HG03354 (cell line): ENCODE measurements at regions not wholly inside any gene's neighbourhood (a gene's known extent, or its start where the extent isn't known, plus 50 kb on each side); places are given as distances from the start of the nearest gene placed in this dataset.

Experiments used
- ATAC-seq: cut with Tn5 transposase; IDR thresholded peaks from one replicate; pipeline ENCODE4 v1.9.1; 2021; ENCODE audit warnings: mild to moderate bottlenecking; ENCODE audit not compliant: unreplicated experiment, poor library complexity, severe bottlenecking

- no peak for ATAC-seq
These were observed 111.2 kb upstream of the TMEM72 start for GRCh38 chr10:44799966-44800365.

DNA sequence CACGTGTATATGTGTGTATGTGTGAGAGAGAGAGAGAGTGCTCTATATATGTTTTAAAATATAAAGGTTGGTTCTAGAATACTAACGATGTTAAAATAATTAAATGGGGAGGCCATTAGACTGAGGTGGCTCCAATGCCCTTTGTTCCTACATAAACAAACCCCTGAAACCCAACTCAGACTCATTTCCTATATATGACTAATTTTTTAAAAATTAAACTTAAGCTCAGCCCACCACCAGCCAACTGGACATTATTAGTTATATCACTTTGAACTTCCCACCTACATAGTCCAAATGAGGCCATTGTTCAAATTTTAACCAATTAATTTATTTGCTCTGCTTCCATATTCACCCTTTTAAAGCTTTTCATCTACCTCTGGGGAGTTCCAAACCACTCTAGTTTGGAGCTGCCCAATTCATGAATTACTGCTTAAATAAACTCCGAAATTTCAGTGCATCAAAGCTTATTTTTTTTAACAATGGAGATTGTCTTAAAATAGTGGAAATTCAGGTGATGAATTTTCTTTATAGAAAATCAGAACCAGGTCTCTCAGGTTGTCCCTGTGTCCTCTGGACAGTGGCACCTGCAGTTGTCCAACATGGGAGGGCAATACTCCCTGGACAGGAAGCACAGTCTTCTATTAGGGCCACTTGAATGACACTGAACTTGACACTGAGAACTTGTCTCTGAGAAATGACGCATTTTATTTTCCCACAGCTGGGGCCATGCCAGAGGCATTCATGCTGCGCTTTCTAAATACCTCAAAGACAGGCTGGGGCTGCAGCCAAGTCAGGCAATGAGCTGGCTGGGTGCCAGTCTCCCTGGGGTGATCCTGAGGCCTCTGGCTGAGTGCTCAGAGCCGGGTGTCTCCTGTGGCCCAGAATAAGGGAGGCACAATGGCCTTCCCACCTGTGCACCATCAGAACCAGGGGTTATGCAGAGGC is 109.5 kb upstream of the TMEM72 start:
- no peak for ATAC-seq

- ATAC-seq: no peak
These were observed 107.3 kb upstream of the TMEM72 start for GRCh38 chr10:44803862-44804261.

DNA sequence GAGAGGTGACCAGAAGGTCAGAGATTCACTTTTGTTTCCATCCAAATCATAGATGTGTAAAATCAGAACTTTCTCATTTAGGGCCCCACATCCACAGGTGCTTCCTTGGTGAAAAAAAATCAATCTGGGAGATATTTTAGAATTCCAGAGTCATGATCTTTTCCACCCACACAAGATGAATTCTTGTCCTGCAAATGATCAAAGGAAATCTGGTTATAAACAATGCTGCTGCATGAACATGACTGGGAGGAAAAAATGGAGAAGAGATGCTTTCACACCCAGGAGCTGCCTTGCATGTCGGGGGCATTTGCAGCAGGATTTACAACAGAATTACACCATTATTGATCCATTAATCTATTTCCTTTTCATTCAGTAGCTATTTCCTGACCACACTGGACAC is 106.5 kb upstream of the TMEM72 start:
- no peak for ATAC-seq

DNA sequence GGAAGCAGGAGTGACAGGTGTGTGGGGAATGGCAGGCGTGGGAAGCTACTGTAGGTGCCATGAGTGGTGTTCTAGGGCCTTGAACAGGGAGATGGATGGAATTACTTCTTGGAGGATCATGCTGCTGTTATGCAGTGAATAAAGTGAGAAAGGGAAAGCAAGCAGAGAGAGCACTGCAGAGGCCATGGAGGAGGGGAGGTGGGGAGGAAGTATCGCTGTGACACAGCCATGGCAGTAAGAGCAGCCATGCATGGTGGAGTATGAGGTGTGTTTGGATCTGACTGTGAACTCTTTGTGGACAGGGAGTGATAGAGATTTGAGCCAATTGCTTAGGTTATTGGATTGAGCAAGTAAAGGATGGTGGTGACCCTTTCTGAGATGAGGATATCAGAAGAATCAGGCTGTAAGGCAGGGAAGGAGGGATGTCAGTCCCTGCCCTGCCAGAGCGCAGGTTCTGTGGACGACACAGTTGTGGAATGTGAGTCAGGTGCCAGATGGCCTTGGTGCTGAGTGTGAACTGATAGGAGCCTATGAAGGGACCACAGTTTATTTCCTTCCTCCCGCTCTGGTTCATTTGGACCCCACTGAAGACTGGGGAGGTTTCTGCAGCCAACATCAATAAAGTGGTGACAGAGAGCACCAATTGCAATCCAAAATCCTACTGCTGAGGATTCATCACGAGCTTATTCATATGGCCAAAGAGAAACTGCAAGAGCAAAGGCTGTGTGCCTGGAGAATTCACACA is 105.5 kb upstream of the TMEM72 start:
- no peak for ATAC-seq

GRCh38 chr10:44806950-44807349 is 104.2 kb upstream of the TMEM72 start:
- no peak for ATAC-seq

DNA sequence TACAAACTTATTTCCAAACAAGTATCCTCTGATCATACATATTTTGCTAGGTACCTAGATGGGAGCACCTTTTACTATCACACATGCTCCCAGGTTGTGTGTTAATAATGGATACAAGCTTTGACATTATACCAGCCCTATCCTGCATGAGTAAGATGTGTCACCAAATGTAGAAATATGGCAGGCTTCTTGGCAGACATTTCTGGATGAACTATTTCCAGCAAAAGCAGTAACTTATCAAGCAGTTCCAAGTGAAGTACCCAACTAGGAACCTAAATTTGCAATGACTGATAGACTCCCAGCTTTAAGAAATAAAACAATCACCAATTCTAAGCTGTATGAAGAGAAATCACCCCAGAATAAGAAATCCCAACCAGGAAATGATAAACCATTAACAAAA is 103.7 kb upstream of the TMEM72 start:
- ATAC-seq: no peak

DNA sequence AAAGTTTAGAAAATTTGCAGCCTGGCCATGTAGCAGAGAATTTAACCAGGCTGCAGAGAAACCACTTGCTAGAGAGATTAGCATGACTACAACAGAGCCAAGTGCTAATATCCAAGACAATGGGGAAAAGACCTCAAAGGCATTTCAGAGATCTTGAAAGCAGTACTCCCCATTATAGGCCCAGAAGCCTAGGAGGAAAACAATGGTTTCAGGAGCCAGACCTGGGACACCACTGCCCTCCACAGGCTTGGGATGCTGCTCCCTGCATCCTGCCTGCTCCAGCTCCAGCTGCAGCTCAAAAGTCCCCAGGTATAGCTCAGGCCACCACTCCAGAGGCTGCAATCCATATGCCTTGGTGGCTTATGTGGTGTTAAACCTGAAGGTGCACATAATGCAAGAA is 101.5 kb upstream of the TMEM72 start:
- ATAC-seq: no peak

DNA sequence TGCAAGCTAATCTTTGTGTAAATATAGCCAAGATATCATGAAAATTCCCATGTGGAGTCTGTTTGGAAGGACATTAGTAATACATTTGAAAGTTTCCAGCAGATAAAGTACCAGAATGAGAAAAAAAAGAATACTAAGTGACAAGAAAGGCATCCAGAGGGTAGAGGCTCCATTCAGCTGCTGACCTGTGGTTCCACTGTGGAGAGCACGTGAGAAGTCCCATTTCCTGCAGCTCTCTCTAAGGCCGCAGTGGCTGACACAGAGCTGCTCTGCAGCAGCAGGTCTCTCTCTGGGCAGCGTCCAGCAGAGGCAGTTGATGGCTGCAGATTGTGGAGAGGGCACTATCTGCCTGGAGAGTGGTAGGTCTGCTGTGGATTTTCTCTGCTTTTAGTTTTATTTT is 100.1 kb upstream of the TMEM72 start:
- ATAC-seq: no peak

- ATAC-seq: no peak
These were observed 97.9 kb upstream of the TMEM72 start for GRCh38 chr10:44813201-44813600.

GRCh38 chr10:44814929-44815328 is 96.2 kb upstream of the TMEM72 start:
- no peak for ATAC-seq

GRCh38 chr10:44818041-44818649 is 93.0 kb upstream of the TMEM72 start:
- no peak for ATAC-seq

GRCh38 chr10:44818701-44819127 is 92.4 kb upstream of the TMEM72 start:
- ATAC-seq: no peak

- ATAC-seq: no peak
These were observed 91.0 kb upstream of the TMEM72 start for GRCh38 chr10:44820094-44820493.

DNA sequence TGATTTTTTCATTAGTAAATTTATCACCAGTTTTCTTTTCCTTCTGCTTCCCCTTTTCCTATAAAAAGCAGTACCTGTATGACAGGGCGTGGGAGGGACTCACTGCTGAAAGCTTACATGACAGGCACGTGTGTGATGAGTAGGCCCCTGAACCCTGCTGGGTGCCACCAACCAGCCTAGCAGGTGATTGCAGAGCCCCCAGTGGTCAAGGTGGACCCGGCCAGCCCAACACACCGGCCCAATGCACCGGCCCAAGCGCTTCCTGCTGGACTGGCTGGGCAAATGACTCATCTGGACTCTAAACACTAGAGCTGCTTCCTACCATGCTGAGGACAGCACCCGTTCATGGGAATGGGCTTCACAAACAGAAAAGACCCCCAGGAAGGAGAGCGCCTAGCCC is 89.8 kb upstream of the TMEM72 start:
- ATAC-seq: no peak

DNA sequence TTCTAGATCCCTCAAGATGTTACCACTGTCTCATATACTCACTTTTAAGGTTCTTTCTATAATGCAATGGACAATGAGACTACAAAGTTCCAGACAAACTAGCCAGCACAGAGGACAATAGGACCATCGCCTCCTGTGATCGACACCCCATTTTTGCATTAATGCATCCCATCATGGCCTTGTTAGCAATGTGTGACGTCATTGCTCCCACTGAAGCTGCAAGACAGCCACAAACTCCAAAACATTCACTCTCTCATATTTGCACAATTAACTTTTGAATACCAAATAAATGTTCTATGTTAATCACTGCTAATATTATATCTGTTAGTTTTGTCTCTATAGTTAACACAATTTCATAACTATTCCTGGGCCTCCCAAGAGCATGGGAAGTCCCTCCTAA is 88.8 kb upstream of the TMEM72 start:
- no peak for ATAC-seq

DNA sequence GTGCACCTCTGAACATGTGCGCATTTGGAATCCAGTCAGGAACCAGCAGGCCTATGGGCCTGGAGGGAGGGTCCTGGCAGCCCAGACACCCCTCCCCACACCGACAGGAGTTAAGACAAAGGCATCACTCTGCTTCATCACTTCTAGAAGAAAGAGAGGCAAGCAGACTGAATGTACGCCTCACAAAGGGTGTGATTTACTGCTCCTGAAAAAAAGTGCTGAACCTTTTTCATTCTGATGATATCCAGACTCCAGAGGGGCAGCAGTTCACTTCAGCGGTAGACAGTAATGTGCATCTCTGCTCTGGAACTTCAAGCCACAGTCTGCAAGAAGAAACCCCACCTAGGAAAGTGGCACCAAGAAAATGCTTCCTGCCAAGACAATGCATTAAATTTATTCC is 88.2 kb upstream of the TMEM72 start:
- ATAC-seq: no peak

DNA sequence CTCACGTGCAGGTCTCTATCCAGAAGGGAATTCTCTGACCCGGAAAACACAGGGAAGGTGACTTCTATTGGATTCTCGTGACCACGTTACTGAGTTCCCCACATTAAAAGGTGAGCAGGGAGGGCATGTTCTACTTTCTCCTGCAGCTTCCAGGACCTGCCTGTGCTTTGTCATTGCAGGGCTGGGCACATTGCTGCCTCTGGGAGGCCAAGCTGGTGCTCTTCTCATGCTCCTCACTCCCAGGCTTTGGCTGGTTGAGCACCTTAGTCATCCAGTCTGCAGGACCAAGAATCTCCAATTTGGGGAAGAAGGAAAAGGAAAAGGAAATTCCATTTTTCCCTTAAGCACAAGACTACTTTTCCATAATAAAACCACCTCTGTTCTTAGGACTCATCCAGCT is 86.5 kb upstream of the TMEM72 start:
- no peak for ATAC-seq

DNA sequence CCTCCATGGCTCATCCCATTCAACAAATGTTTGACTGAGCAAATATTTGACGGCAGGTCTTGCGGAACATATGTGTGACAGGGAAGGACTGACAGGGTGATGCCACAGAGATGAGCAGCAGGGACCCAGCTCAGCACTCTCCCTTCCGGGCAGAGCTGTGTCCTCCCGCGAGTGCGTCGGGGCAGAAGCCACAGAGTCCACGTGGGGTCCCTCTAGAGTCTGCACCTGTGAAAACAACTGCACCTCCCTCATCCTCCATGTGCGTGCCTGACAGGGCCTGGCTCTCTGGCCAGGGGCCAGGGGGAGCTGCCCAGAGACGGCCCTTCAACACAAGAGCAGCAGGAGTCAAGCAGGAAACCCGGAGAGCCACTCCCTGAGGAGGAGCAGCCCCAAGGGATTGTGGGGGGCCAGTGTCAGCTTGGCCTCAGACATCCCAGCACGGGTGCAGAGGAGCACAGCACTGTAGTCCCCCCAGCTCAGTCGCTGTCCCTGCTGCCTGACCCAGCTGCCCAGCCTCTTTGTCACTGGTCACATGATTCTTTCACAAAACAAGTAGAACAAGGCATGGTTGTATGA is 83.6 kb upstream of the TMEM72 start:
- ATAC-seq: no peak

DNA sequence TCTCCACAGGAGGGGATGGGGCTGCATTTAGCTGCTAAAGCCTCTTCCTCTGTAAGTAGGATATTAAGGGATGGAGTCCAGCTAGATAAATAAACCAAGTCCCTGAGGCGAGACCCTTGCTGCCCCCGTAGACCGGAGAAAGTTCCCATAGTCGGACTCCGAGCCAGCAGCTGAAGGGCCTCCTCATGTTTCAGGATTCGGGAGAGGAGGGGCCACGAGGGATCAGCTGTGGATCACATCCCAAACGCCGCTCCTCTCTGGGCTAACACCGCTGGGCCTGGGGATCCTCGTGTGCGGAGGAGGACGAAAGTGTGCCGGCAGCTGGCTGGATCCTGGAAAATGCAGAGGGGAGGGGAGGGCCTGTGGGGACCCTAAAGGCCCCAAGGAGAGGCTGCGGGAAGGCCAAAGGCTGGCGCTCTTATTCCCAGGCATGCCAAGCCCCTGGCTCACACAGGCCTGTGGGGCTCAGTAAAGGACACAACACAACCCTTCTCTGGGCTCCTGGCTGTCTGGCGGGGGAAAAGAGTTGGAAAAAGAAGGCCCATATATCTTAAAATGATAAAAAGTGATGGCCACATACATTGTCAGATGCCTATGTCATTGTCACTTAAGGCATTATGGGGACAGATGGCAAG is 82.5 kb upstream of the TMEM72 start:
- no peak for ATAC-seq
